Activated CD4-positive, alpha-beta T cell treated with anti-CD3 and anti-CD28 coated beads, Interleukin-2, amount 50 U/mL, for 48 hours (primary cell): ENCODE measurements at regions not wholly inside any gene's neighbourhood (a gene's known extent, or its start where the extent isn't known, plus 50 kb on each side); places are given as distances from the start of the nearest gene placed in this dataset.
"Not testable (repeated sequence)": the region's sequence is repeated elsewhere in the genome, so short reads cannot be mapped to it uniquely, and the experiment has no call there.

Experiments used
- DNase-seq, 2 experiments: peaks; one replicate each; pipeline ENCODE4 v3.0.0-alpha.2; 2020

GRCh38 chr2:187784138-187784537 lies 229.9 kb upstream of the TFPI start:
- DNase-seq, result not testable (repeated sequence)

GRCh38 chr2:187799601-187800000 lies 245.4 kb upstream of the TFPI start:
- no peak for DNase-seq

- no peak for DNase-seq
Measured at GRCh38 chr2:187803816-187804215, 249.6 kb upstream of the TFPI start.

GRCh38 chr2:187815113-187815512 lies 260.9 kb upstream of the TFPI start:
- no peak for DNase-seq

- DNase-seq, result no peak
Measured at GRCh38 chr2:187819624-187820023, 265.4 kb upstream of the TFPI start.

- DNase-seq, result no peak
Measured at GRCh38 chr2:187825108-187825507, 270.9 kb upstream of the TFPI start.

- no peak for DNase-seq
Measured at GRCh38 chr2:187826023-187826422, 271.8 kb upstream of the TFPI start.

- no peak for DNase-seq
Measured at GRCh38 chr2:187834787-187835186, 280.6 kb upstream of the TFPI start.

- no peak for DNase-seq
Measured at GRCh38 chr2:187838690-187839089, 284.5 kb upstream of the TFPI start.

GRCh38 chr2:187842315-187842714 lies 288.1 kb upstream of the TFPI start:
- no peak for DNase-seq

- DNase-seq, result no peak
Measured at GRCh38 chr2:187842978-187843847, 289.0 kb upstream of the TFPI start.

- DNase-seq, result no peak
Measured at GRCh38 chr2:187847245-187848208, 293.3 kb upstream of the TFPI start.

- DNase-seq, result no peak
Measured at GRCh38 chr2:187851955-187852561, 297.8 kb upstream of the TFPI start.

GRCh38 chr2:187853381-187853791 lies 299.2 kb upstream of the TFPI start:
- no peak for DNase-seq

GRCh38 chr2:187854801-187855200 lies 300.6 kb upstream of the TFPI start:
- DNase-seq, result no peak

- no peak for DNase-seq
Measured at GRCh38 chr2:187855689-187856088, 301.5 kb upstream of the TFPI start.

GRCh38 chr2:187857826-187858225 lies 303.6 kb upstream of the TFPI start:
- DNase-seq, result no peak

GRCh38 chr2:187862715-187863114 lies 308.5 kb upstream of the TFPI start:
- DNase-seq, result no peak

- DNase-seq, result no peak
Measured at GRCh38 chr2:187865025-187865424, 310.8 kb upstream of the TFPI start.

- no peak for DNase-seq
Measured at GRCh38 chr2:187867165-187867564, 312.9 kb upstream of the TFPI start.

GRCh38 chr2:187869195-187869594 lies 315.0 kb upstream of the TFPI start:
- DNase-seq, result no peak

GRCh38 chr2:187871506-187871905 lies 317.3 kb upstream of the TFPI start:
- no peak for DNase-seq

GRCh38 chr2:187873132-187873531 lies 318.9 kb upstream of the TFPI start:
- no peak for DNase-seq
